Lower leg skin (tissue), 4 donors: ENCODE measurements at regions not wholly inside any gene's neighbourhood (a gene's known extent, or its start where the extent isn't known, plus 50 kb on each side); places are given as distances from the start of the nearest gene placed in this dataset.

Source experiments
- DNase-seq, 2 donors: peaks; one replicate each; pipeline ENCODE4 v3.0.0-alpha.2; 2019; ENCODE audit warnings: low spot score in 2 of 2
- H3K4me3 ChIP-seq: fragments of 200-600 bp; sonication (generic); 2 replicates; pipeline ENCODE4 v1.5.1; 2017; ENCODE audit warnings: mild to moderate bottlenecking, low read depth; ENCODE audit not compliant: poor library complexity, severe bottlenecking
- CTCF ChIP-seq, 3 donors: fragments of 450-650 bp; IDR thresholded peaks; one replicate each; pipeline ENCODE4 v1.5.1; 2016; ENCODE audit warnings: antibody characterized with exemption in 3 of 3, mild to moderate bottlenecking in 3 of 3, moderate library complexity in 2 of 3
- POLR2A ChIP-seq, 2 donors: fragments of 450-650 bp; IDR thresholded peaks; one replicate each; pipeline ENCODE4 v1.6.1; 2016 to 2017; ENCODE audit warnings: antibody characterized with exemption in 2 of 2, mild to moderate bottlenecking in 1 of 2, moderate library complexity in 1 of 2
- WGBS, 2 donors: methylation state at CpG; one replicate each; pipeline ENCODE4 v1.1.5; 2018; 5-methylcytosine and 5-hydroxymethylcytosine counted together
- intact Hi-C: fragments of 100-400 bp; cut with DNase I; formaldehyde crosslinking; loops from one replicate; pipeline ENCODE4 v1.15.0; 2023; ENCODE audit warnings: low total_unique reads

DNA sequence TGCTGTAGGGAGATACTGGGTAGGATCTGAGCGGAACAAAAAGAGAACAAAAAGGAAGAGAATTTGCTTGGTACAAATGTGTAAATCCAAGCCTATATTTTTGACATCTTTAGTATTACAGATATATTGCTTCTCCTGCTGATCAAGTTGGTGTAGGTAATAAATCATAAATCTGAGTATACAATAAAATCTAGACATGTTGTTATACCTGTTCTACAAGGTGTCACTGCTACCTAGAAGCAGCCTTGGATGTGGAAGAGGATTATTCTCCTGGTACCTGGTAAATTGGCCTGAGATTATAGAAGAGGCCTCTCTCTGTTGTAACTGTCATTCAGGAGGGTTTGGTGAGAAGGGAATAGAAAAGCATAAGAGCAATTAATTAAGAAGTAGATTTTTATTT, 89.9 kb upstream of the LSM8 start:
- 69 to 76% methylated on average over 1 of the region's 1 CpG for WGBS, 2 donors
- no peak overlapping the region for H3K4me3 ChIP-seq
- no peak for DNase-seq

GRCh38 chr7:118104812-118105441, 79.0 kb upstream of the LSM8 start:
- 7 to 13% methylated on average over 2 of the region's 2 CpGs for WGBS, 2 donors
- no peak overlapping the region for H3K4me3 ChIP-seq
- TF ChIP-seq POLR2A (IDR thresholded peaks at IDR 0.05) (no peak), CTCF (IDR thresholded peaks at IDR 0.05) (no peak)
- DNase-seq, result no peak
- intact Hi-C loops, result no loop called here

More for the DNA sequence above, 89.9 kb upstream of the LSM8 start:
- TF ChIP-seq POLR2A (IDR thresholded peaks at IDR 0.05), result no peak
- TF ChIP-seq CTCF (IDR thresholded peaks at IDR 0.05), result no peak
- intact Hi-C loops, result no loop called here

DNA sequence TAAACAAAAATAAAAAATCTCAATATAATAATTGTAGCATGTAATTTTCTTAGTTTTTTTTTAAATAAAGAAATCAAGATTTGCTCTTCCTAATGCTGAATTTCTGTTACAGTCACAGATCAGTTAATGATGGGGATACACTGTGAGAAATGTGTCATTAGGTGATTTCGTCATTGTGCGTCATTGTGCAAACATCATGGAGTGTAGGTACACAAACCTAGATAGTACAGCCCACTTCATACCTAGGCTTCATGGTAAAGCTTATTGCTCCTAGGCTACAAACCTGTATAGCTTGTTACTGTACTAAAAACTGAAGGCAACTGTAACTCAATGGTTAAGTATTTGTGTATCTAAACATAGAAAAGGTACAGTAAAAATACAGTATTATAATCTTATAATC, 74.4 kb upstream of the LSM8 start:
- WGBS, 2 donors, result 89% methylated on average over 2 of the region's 2 CpGs
- H3K4me3 ChIP-seq, result no peak overlapping the region
- DNase-seq, result no peak
- TF ChIP-seq CTCF (IDR thresholded peaks at IDR 0.05), result no peak
- TF ChIP-seq POLR2A (IDR thresholded peaks at IDR 0.05), result no peak
- intact Hi-C loops, result no loop called here

GRCh38 chr7:118110178-118110925, 73.6 kb upstream of the LSM8 start:
- no peak for DNase-seq
- H3K4me3 ChIP-seq, result no peak overlapping the region
- 95 to 96% methylated on average over 2 of the region's 2 CpGs for WGBS, 2 donors
- no peak for TF ChIP-seq CTCF (IDR thresholded peaks at IDR 0.05)
- no peak for TF ChIP-seq POLR2A (IDR thresholded peaks at IDR 0.05)
- intact Hi-C loops, result no loop called here

DNA sequence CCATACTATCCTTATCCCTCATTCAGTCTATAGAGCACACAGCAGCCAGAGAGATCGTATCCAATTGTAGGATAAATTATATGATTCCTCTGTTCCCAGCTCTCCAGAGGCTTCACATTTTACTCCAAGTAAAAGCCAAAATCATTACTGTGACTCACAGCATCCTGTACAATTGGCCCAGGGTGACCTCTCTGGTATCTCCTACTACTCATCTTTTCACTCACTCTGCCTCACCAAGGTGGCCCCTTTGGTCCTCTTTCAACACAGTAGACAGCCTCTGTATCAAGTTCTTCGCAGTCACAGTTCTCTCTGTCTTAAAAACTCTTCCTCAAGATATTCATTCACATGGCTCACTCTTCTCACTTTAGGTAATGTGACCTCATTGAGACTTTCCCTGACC, 72.6 kb upstream of the LSM8 start:
- no peak overlapping the region for H3K4me3 ChIP-seq
- TF ChIP-seq CTCF (IDR thresholded peaks at IDR 0.05) (no peak), POLR2A (IDR thresholded peaks at IDR 0.05) (no peak)
- WGBS, 2 donors, result 80 to 82% methylated on average over 2 of the region's 2 CpGs
- no peak for DNase-seq
- intact Hi-C loops, result no loop called here
